Left cardiac atrium (tissue), 4 donors: ENCODE measurements at regions not wholly inside any gene's neighbourhood (a gene's known extent, or its start where the extent isn't known, plus 50 kb on each side); places are given as distances from the start of the nearest gene placed in this dataset.
A peak's percentile ranks its signal among the peaks of the same experiment; 100 is the strongest.

Experiments used
- ATAC-seq, 2 donors: fragments of 200-7000 bp; cut with Tn5 transposase; one replicate each; pipeline ENCODE4 v1.9.1; 2020; ENCODE audit warnings: mild to moderate bottlenecking in 2 of 2, moderate library complexity in 2 of 2
- DNase-seq: peaks from one replicate; pipeline ENCODE4 v3.0.0-alpha.2; 2020
- intact Hi-C, 2 donors: fragments of 100-400 bp; cut with DNase I; formaldehyde crosslinking; loops; one replicate each; pipeline versions ENCODE4 v1.14.1 to v1.15.1; 2022 to 2023
- donor health status: DM: no; HTN: yes; CAD: no.
- donor health status: DM: no; HTN: yes; CAD: no; lungs with severe emphysema.
- donor health status: DM: yes; HTN: yes; CAD: no.
- donor health status: Dilated cardiomyopathy.

- intact Hi-C loops = no loop called here
- ATAC-seq (no peak), DNase-seq (no peak)
Observed at GRCh38 chr3:30332196-30333021, 274.0 kb upstream of the TGFBR2 start.

- no peak for DNase-seq
- ATAC-seq = no peak
- intact Hi-C loops = no loop called here
Observed at GRCh38 chr3:30333143-30333542, 273.3 kb upstream of the TGFBR2 start.

GRCh38 chr3:30333903-30334302 lies 272.5 kb upstream of the TGFBR2 start:
- DNase-seq (no peak), ATAC-seq (no peak)
- intact Hi-C loops = no loop called here

GRCh38 chr3:30340500-30340899 lies 265.9 kb upstream of the TGFBR2 start:
- DNase-seq (no peak), ATAC-seq (no peak)
- intact Hi-C loops = loop anchor here in 1 of 2 donors (10.0 kb wide), 1 partner anchor 84 kb away; no protein-coding TSS in a partner anchor

- DNase-seq (no peak), ATAC-seq (no peak)
- intact Hi-C loops = loop anchor here in 1 of 2 donors (10.0 kb wide), 1 partner anchor 84 kb away; no protein-coding TSS in a partner anchor
Observed at GRCh38 chr3:30341079-30341478, 265.3 kb upstream of the TGFBR2 start.

- no peak for DNase-seq
- peak in 1 of 2 donors; percentile 66 for ATAC-seq
- intact Hi-C loops = loop anchor here in 1 of 2 donors (10.0 kb wide), 1 partner anchor 83 kb away; no protein-coding TSS in a partner anchor
Observed at GRCh38 chr3:30341851-30342250, 264.6 kb upstream of the TGFBR2 start.

GRCh38 chr3:30342318-30343060 lies 263.9 kb upstream of the TGFBR2 start:
- ATAC-seq (peak; percentile 89 to 98), DNase-seq (peak; percentile 28)
- intact Hi-C loops = loop anchor here in 1 of 2 donors (10.0 kb wide), 1 partner anchor 82 kb away; no protein-coding TSS in a partner anchor

- ATAC-seq = no peak
- DNase-seq = no peak
- intact Hi-C loops = loop anchor here in 1 of 2 donors (10.0 kb wide), 1 partner anchor 82 kb away; no protein-coding TSS in a partner anchor
Observed at GRCh38 chr3:30343067-30343831, 263.2 kb upstream of the TGFBR2 start.

- DNase-seq = no peak
- ATAC-seq = no peak
- intact Hi-C loops = loop anchor here in 1 of 2 donors (10.0 kb wide), 1 partner anchor 81 kb away; no protein-coding TSS in a partner anchor
Observed at GRCh38 chr3:30343861-30344260, 262.5 kb upstream of the TGFBR2 start.

GRCh38 chr3:30344288-30344687 lies 262.1 kb upstream of the TGFBR2 start:
- ATAC-seq (no peak), DNase-seq (no peak)
- intact Hi-C loops = loop anchor here in 1 of 2 donors (10.0 kb wide), 1 partner anchor 81 kb away; no protein-coding TSS in a partner anchor

- intact Hi-C loops = loop anchor here in 1 of 2 donors (10.0 kb wide), 1 partner anchor 78 kb away; no protein-coding TSS in a partner anchor
- DNase-seq = no peak
- ATAC-seq = no peak
Observed at GRCh38 chr3:30346933-30347320, 259.5 kb upstream of the TGFBR2 start.

GRCh38 chr3:30347679-30348216 lies 258.7 kb upstream of the TGFBR2 start:
- DNase-seq (no peak), ATAC-seq (peak in 1 of 2 donors; percentile 34)
- intact Hi-C loops = loop anchor here in 1 of 2 donors (10.0 kb wide), 1 partner anchor 77 kb away; no protein-coding TSS in a partner anchor

GRCh38 chr3:30349507-30349906 lies 256.9 kb upstream of the TGFBR2 start:
- intact Hi-C loops = loop anchor here in 1 of 2 donors (10.0 kb wide), 1 partner anchor 75 kb away; no protein-coding TSS in a partner anchor
- peak in 1 of 2 donors; percentile 44 for ATAC-seq
- DNase-seq = no peak

GRCh38 chr3:30350011-30350410 lies 256.4 kb upstream of the TGFBR2 start:
- intact Hi-C loops = no loop called here
- DNase-seq = no peak
- no peak for ATAC-seq

GRCh38 chr3:30350901-30351300 lies 255.5 kb upstream of the TGFBR2 start:
- intact Hi-C loops = no loop called here
- DNase-seq (no peak), ATAC-seq (no peak)

GRCh38 chr3:30352410-30353318 lies 253.7 kb upstream of the TGFBR2 start:
- ATAC-seq (no peak), DNase-seq (no peak)
- intact Hi-C loops = no loop called here

GRCh38 chr3:30353711-30354467 lies 252.5 kb upstream of the TGFBR2 start:
- DNase-seq = no peak
- ATAC-seq = peak; percentile 56 to 76
- intact Hi-C loops = no loop called here
